DOHH2 (cell line): ENCODE measurements at regions not wholly inside any gene's neighbourhood (a gene's known extent, or its start where the extent isn't known, plus 50 kb on each side); places are given as distances from the start of the nearest gene placed in this dataset.

Experiments used
- EZH2phosphoT487 ChIP-seq: fragments of 200-600 bp; sonication (generic); IDR thresholded peaks from 2 replicates; pipeline ENCODE4 v1.6.1; 2017; ENCODE audit warnings: borderline replicate concordance, mild to moderate bottlenecking, antibody characterized with exemption, low read length, moderate library complexity, mixed read lengths
- TF ChIP-seq, protein P1 (sequence below): fragments of 200-600 bp; sonication (generic); IDR thresholded peaks from one replicate; pipeline ENCODE4 v1.5.1; 2014; ENCODE audit warnings: antibody characterized with exemption, mild to moderate bottlenecking, low read depth, low read length; ENCODE audit not compliant: poor library complexity, severe bottlenecking

DNA sequence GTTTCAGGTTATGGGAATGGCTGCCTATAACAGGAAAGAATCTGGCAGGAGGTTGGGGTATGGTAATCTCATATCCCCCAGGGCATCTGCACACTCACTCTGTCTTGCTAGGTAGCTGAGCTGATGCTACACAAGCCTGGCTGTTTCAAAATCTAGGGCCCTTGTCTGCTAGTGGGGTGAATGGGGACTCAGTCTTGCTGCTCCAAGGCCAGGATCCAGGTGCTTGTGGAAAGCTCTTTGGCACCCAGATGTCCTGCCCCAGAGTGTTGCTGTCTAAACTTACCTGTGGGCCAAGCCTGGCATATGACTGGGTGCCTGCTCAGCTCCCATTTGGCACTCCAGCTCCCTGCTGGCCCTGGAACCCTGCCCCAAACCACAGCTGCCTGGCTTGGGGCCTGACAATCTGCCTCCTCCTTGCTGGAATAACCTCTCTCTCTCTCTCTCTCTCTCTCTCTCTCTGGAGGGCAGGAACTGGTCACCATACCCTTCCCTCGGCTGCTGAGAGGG lies 158.1 kb upstream of the TSC22D1 start:
- TF ChIP-seq, protein P1, sequence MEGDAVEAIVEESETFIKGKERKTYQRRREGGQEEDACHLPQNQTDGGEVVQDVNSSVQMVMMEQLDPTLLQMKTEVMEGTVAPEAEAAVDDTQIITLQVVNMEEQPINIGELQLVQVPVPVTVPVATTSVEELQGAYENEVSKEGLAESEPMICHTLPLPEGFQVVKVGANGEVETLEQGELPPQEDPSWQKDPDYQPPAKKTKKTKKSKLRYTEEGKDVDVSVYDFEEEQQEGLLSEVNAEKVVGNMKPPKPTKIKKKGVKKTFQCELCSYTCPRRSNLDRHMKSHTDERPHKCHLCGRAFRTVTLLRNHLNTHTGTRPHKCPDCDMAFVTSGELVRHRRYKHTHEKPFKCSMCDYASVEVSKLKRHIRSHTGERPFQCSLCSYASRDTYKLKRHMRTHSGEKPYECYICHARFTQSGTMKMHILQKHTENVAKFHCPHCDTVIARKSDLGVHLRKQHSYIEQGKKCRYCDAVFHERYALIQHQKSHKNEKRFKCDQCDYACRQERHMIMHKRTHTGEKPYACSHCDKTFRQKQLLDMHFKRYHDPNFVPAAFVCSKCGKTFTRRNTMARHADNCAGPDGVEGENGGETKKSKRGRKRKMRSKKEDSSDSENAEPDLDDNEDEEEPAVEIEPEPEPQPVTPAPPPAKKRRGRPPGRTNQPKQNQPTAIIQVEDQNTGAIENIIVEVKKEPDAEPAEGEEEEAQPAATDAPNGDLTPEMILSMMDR: no peak
- no peak for TF ChIP-seq EZH2phosphoT487
